HG03159 (cell line): ENCODE measurements at regions not wholly inside any gene's neighbourhood (a gene's known extent, or its start where the extent isn't known, plus 50 kb on each side); places are given as distances from the start of the nearest gene placed in this dataset.
"Not testable (repeated sequence)": the region's sequence is repeated elsewhere in the genome, so short reads cannot be mapped to it uniquely, and the experiment has no call there.

Experiments
- ATAC-seq: cut with Tn5 transposase; IDR thresholded peaks from one replicate; pipeline ENCODE4 v1.9.1; 2021; ENCODE audit warnings: mild to moderate bottlenecking, moderate library complexity; ENCODE audit not compliant: unreplicated experiment

GRCh38 chr5:83889971-83890745 lies 169.5 kb upstream of the HAPLN1 start:
- ATAC-seq = no peak

- ATAC-seq = no peak
These were observed 157.5 kb upstream of the HAPLN1 start for GRCh38 chr5:83877911-83878706.

- ATAC-seq = no peak
These were observed 151.1 kb upstream of the HAPLN1 start for GRCh38 chr5:83871533-83872395.

GRCh38 chr5:83866181-83866580 lies 145.5 kb upstream of the HAPLN1 start:
- ATAC-seq = no peak

- ATAC-seq = no peak
These were observed 144.9 kb upstream of the HAPLN1 start for GRCh38 chr5:83865579-83865978.

- no peak for ATAC-seq
These were observed 144.0 kb upstream of the HAPLN1 start for GRCh38 chr5:83864652-83865051.

- no peak for ATAC-seq
These were observed 136.7 kb upstream of the HAPLN1 start for GRCh38 chr5:83857341-83857740.

- ATAC-seq = no peak
These were observed 136.2 kb upstream of the HAPLN1 start for GRCh38 chr5:83856881-83857280.

- ATAC-seq = not testable (repeated sequence)
These were observed 129.8 kb upstream of the HAPLN1 start for GRCh38 chr5:83850412-83850811.

- no peak for ATAC-seq
These were observed 128.3 kb upstream of the HAPLN1 start for GRCh38 chr5:83848941-83849340.

- ATAC-seq = no peak
These were observed 126.1 kb upstream of the HAPLN1 start for GRCh38 chr5:83846624-83847350.

GRCh38 chr5:83844449-83845068 lies 123.9 kb upstream of the HAPLN1 start:
- ATAC-seq = peak; percentile 97

GRCh38 chr5:83839788-83840187 lies 119.1 kb upstream of the HAPLN1 start:
- no peak for ATAC-seq

- no peak for ATAC-seq
These were observed 118.6 kb upstream of the HAPLN1 start for GRCh38 chr5:83839256-83839655.

- no peak for ATAC-seq
These were observed 116.7 kb upstream of the HAPLN1 start for GRCh38 chr5:83837265-83837907.

- no peak for ATAC-seq
These were observed 113.7 kb upstream of the HAPLN1 start for GRCh38 chr5:83834306-83834705.

GRCh38 chr5:83831834-83832233 lies 111.2 kb upstream of the HAPLN1 start:
- no peak for ATAC-seq

- no peak for ATAC-seq
These were observed 106.5 kb upstream of the HAPLN1 start for GRCh38 chr5:83827111-83827557.

- peak; percentile 56 for ATAC-seq
These were observed 96.9 kb upstream of the HAPLN1 start for GRCh38 chr5:83817591-83817990.

- no peak for ATAC-seq
These were observed 95.0 kb upstream of the HAPLN1 start for GRCh38 chr5:83815661-83816060.
